H9 (cell line): ENCODE measurements at regions not wholly inside any gene's neighbourhood (a gene's known extent, or its start where the extent isn't known, plus 50 kb on each side); places are given as distances from the start of the nearest gene placed in this dataset.

Experiments used
- DNase-seq: peaks from one replicate; pipeline ENCODE4 v3.0.0-alpha.2; 2017
- H2AFZ ChIP-seq: one replicate; pipeline ENCODE4 v1.6.1; 2013; ENCODE audit warnings: mild to moderate bottlenecking, low read length, control low read depth, moderate library complexity
- H2AK5ac ChIP-seq: 2 replicates; pipeline ENCODE4 v1.6.1; 2013; ENCODE audit warnings: low read length, control low read depth, mixed read lengths; ENCODE audit not compliant: insufficient read length
- H2BK120ac ChIP-seq: one replicate; pipeline ENCODE4 v1.6.1; 2013; ENCODE audit warnings: low read depth, mild to moderate bottlenecking, low read length, control low read depth, inconsistent platforms; ENCODE audit not compliant: poor library complexity, severe bottlenecking
- H2BK12ac ChIP-seq: 2 replicates; pipeline ENCODE4 v1.6.1; 2013; ENCODE audit warnings: low read length, control low read depth, mixed read lengths, low read depth; ENCODE audit not compliant: insufficient read length
- H2BK15ac ChIP-seq: 2 replicates; pipeline ENCODE4 v1.6.1; 2013; ENCODE audit warnings: low read depth, low read length, control low read depth
- H2BK20ac ChIP-seq: one replicate; pipeline ENCODE4 v1.6.1; 2013; ENCODE audit warnings: low read depth, mild to moderate bottlenecking, low read length, control low read depth, inconsistent platforms; ENCODE audit not compliant: poor library complexity, severe bottlenecking
- H2BK5ac ChIP-seq: 2 replicates; pipeline ENCODE4 v1.6.1; 2013; ENCODE audit warnings: low read length, control low read depth, mixed read lengths; ENCODE audit not compliant: insufficient read length
- H3K14ac ChIP-seq: 2 replicates; pipeline ENCODE4 v1.6.1; 2013; ENCODE audit warnings: low read length, control low read depth; ENCODE audit not compliant: insufficient read depth
- H3K18ac ChIP-seq: 2 replicates; pipeline ENCODE4 v1.6.1; 2013; ENCODE audit warnings: low read depth, mild to moderate bottlenecking, mixed read lengths, low read length, control low read depth; ENCODE audit not compliant: insufficient read length
- H3K23ac ChIP-seq: 2 replicates; pipeline ENCODE4 v1.6.1; 2013; ENCODE audit warnings: low read length, control low read depth, mixed read lengths, low read depth; ENCODE audit not compliant: insufficient read length
- H3K23me2 ChIP-seq: 2 replicates; pipeline ENCODE4 v1.6.1; 2013; ENCODE audit warnings: low read depth, mild to moderate bottlenecking, mixed read lengths, low read length, control low read depth; ENCODE audit not compliant: insufficient read length, poor library complexity, severe bottlenecking
- H3K27ac ChIP-seq: 2 replicates; pipeline ENCODE4 v1.5.1; 2013; ENCODE audit warnings: low read length, control low read depth, mixed read lengths, low read depth; ENCODE audit not compliant: insufficient read length
- H3K27me3 ChIP-seq: 2 replicates; pipeline ENCODE4 v1.6.1; 2013; ENCODE audit warnings: low read length, control low read depth, inconsistent platforms; ENCODE audit not compliant: insufficient read depth
- H3K4ac ChIP-seq: 2 replicates; pipeline ENCODE4 v1.6.1; 2013; ENCODE audit warnings: low read depth, mild to moderate bottlenecking, control low read depth, inconsistent platforms, low read length, moderate library complexity
- H3K4me1 ChIP-seq: 2 replicates; pipeline ENCODE4 v1.6.1; 2013; ENCODE audit warnings: low read length, control low read depth, inconsistent platforms; ENCODE audit not compliant: insufficient read depth
- H3K4me2 ChIP-seq: 2 replicates; pipeline ENCODE4 v1.6.1; 2013; ENCODE audit warnings: low read length, control low read depth, mixed read lengths; ENCODE audit not compliant: insufficient read length, insufficient read depth
- H3K56ac ChIP-seq: 2 replicates; pipeline ENCODE4 v1.6.1; 2013; ENCODE audit warnings: low read depth, mild to moderate bottlenecking, mixed read lengths, low read length, control low read depth; ENCODE audit not compliant: insufficient read length
- H3K79me1 ChIP-seq: 2 replicates; pipeline ENCODE4 v1.6.1; 2013; ENCODE audit warnings: low read depth, mild to moderate bottlenecking, moderate library complexity, low read length, control low read depth, inconsistent platforms; ENCODE audit not compliant: insufficient read depth, poor library complexity, severe bottlenecking
- H3K79me2 ChIP-seq: 2 replicates; pipeline ENCODE4 v1.6.1; 2013; ENCODE audit warnings: low read length, control low read depth, inconsistent platforms; ENCODE audit not compliant: insufficient read depth
- H3K9ac ChIP-seq: 2 replicates; pipeline ENCODE4 v1.6.1; 2013; ENCODE audit warnings: low read length, control low read depth, mixed read lengths; ENCODE audit not compliant: insufficient read length; ENCODE audit errors: extremely low read depth
- H3K9me3 ChIP-seq: one replicate; pipeline ENCODE4 v1.6.1; 2013; ENCODE audit warnings: low read depth, low read length, inconsistent platforms; ENCODE audit not compliant: control insufficient read depth
- H3T11ph ChIP-seq: one replicate; pipeline ENCODE4 v1.6.1; 2013; ENCODE audit warnings: mild to moderate bottlenecking, low read length, control low read depth, inconsistent platforms
- H4K20me1 ChIP-seq: one replicate; pipeline ENCODE4 v1.6.1; 2013; ENCODE audit not compliant: control insufficient read depth, insufficient read length, insufficient read depth
- H4K5ac ChIP-seq: 2 replicates; pipeline ENCODE4 v1.6.1; 2013; ENCODE audit warnings: low read depth, mild to moderate bottlenecking, mixed read lengths, low read length, control low read depth; ENCODE audit not compliant: insufficient read length
- H4K8ac ChIP-seq: replicated peaks from 2 replicates; pipeline ENCODE4 v1.6.1; 2013; ENCODE audit warnings: low read length, control low read depth, mixed read lengths, low read depth; ENCODE audit not compliant: insufficient read length
- H4K91ac ChIP-seq: 2 replicates; pipeline ENCODE4 v1.6.1; 2013; ENCODE audit warnings: low read depth, mild to moderate bottlenecking, moderate library complexity, mixed read lengths, low read length, control low read depth; ENCODE audit not compliant: insufficient read length
- H3K27ac Mint-ChIP-seq, 3 experiments: 2 replicates in 2 of 3; 3 replicates in 1 of 3; pipeline ENCODE4 v1.8.0; 2020 to 2021; ENCODE audit warnings: mixed read lengths in 3 of 3, mild to moderate bottlenecking in 1 of 3, moderate library complexity in 1 of 3
- H3K27me3 Mint-ChIP-seq: 2 replicates; pipeline ENCODE4 v1.8.0; 2021; ENCODE audit warnings: low read depth, mild to moderate bottlenecking, moderate library complexity, mixed read lengths
- H3K36me3 Mint-ChIP-seq, 3 experiments: 2 replicates in 2 of 3; 3 replicates in 1 of 3; pipeline ENCODE4 v1.8.0; 2020 to 2021; ENCODE audit warnings: low read depth in 3 of 3, mixed read lengths in 3 of 3; ENCODE audit not compliant: insufficient read depth in 1 of 3
- H3K4me1 Mint-ChIP-seq, 2 experiments: 2 replicates each; pipeline ENCODE4 v1.8.0; 2020; ENCODE audit warnings: mixed read lengths in 2 of 2
- H3K4me3 Mint-ChIP-seq, 2 experiments: 2 replicates in 1 of 2; 3 replicates in 1 of 2; pipeline ENCODE4 v1.8.0; 2020 to 2021; ENCODE audit warnings: mild to moderate bottlenecking in 2 of 2, mixed read lengths in 2 of 2, moderate library complexity in 1 of 2
- H3K9me3 Mint-ChIP-seq, 2 experiments: 2 replicates in 1 of 2; 3 replicates in 1 of 2; pipeline ENCODE4 v1.8.0; 2020; ENCODE audit warnings: mild to moderate bottlenecking in 2 of 2, mixed read lengths in 2 of 2, moderate library complexity in 1 of 2
- WGBS: extraction: QIAGEN DNeasy Blood & Tissue Kit; methylation state at CpG from one replicate; pipeline ENCODE4 v1.1.7; 2013; ENCODE audit warnings: missing lambda C conversion rate, low lambda C conversion rate, mixed read lengths; ENCODE audit not compliant: insufficient read length; ENCODE audit errors: extremely low coverage; 5-methylcytosine and 5-hydroxymethylcytosine counted together
- TF ChIP-seq, protein P1 (sequence below): fragments of 200-600 bp; sonication (generic); conservative IDR thresholded peaks from 3 replicates; pipeline ENCODE4 v1.8.0; 2021; ENCODE audit warnings: antibody characterized with exemption, mild to moderate bottlenecking

DNA sequence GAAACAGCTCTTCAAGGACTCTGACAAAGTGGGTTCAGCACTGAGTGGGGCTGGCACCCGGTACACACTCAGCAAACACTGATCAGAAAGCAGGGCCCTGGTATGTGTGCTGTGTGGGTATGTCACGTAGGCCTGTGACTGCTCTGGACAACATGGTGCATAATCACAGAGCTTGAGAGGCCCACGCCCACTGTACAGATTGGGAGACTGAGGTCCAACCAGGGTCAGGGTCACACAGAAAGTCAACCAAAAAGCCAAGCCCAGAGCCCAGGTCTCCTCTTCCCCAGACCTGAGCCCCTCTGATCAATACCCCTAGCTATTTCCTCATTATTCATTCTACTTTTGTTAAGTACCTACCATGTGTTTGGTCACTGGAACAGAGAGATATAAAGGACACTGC, 166.1 kb upstream of the LINGO1 start:
- no peak overlapping the region for H2BK120ac ChIP-seq
- no CpG with 5 or more reads among the region's 3 CpGs for WGBS
- no peak overlapping the region for H2BK15ac ChIP-seq
- no peaks in the 10 kb centered on the region for H4K20me1 ChIP-seq
- no peak overlapping the region for H3K4me3 Mint-ChIP-seq
- H2BK20ac ChIP-seq: no peak overlapping the region
- H3K23me2 ChIP-seq: no peaks in the 10 kb centered on the region
- H2AK5ac ChIP-seq: no peak overlapping the region
- no peak overlapping the region for H3K27ac Mint-ChIP-seq
- no peaks in the 10 kb centered on the region; a peak in 1 of 5 replicates for H3K9me3 Mint-ChIP-seq
- no peak overlapping the region for H3K4me2 ChIP-seq
- H2BK12ac ChIP-seq: no peak overlapping the region
- no peak overlapping the region for H4K5ac ChIP-seq
- H3K14ac ChIP-seq: no peak overlapping the region
- H4K91ac ChIP-seq: no peak overlapping the region
- no peaks in the 10 kb centered on the region for H3K27me3 ChIP-seq
- H2BK5ac ChIP-seq: no peak overlapping the region
- TF ChIP-seq, protein P1, sequence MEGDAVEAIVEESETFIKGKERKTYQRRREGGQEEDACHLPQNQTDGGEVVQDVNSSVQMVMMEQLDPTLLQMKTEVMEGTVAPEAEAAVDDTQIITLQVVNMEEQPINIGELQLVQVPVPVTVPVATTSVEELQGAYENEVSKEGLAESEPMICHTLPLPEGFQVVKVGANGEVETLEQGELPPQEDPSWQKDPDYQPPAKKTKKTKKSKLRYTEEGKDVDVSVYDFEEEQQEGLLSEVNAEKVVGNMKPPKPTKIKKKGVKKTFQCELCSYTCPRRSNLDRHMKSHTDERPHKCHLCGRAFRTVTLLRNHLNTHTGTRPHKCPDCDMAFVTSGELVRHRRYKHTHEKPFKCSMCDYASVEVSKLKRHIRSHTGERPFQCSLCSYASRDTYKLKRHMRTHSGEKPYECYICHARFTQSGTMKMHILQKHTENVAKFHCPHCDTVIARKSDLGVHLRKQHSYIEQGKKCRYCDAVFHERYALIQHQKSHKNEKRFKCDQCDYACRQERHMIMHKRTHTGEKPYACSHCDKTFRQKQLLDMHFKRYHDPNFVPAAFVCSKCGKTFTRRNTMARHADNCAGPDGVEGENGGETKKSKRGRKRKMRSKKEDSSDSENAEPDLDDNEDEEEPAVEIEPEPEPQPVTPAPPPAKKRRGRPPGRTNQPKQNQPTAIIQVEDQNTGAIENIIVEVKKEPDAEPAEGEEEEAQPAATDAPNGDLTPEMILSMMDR: no peak
- peaks cover 3% of the 10 kb centered on the region; the same call in 1 of the 2 replicates for H3K4me1 ChIP-seq
- H3K4me1 Mint-ChIP-seq: peaks cover 10 to 38% of the 10 kb centered on the region in 2 experiments
- no peak overlapping the region for H4K8ac ChIP-seq
- H2AFZ ChIP-seq: no peak overlapping the region
- no peak overlapping the region for H3T11ph ChIP-seq
- DNase-seq: no peak
- no peak overlapping the region for H3K27ac ChIP-seq
- H3K27me3 Mint-ChIP-seq: peaks cover 2% of the 10 kb centered on the region
- H3K79me2 ChIP-seq: no peaks in the 10 kb centered on the region
- H3K9ac ChIP-seq: no peak overlapping the region
- H3K36me3 Mint-ChIP-seq: no peaks in the 10 kb centered on the region
- H3K18ac ChIP-seq: no peak overlapping the region
- H3K56ac ChIP-seq: no peak overlapping the region
- H3K9me3 ChIP-seq: no peaks in the 10 kb centered on the region
- no peak overlapping the region for H3K4ac ChIP-seq
- H3K23ac ChIP-seq: no peak overlapping the region
- H3K79me1 ChIP-seq: no peaks in the 10 kb centered on the region
